ENCODE measurements at regions not wholly inside any gene's neighbourhood (a gene's known extent, or its start where the extent isn't known, plus 50 kb on each side); places are given as distances from the start of the nearest gene placed in this dataset.
"Not testable (repeated sequence)": the region's sequence is repeated elsewhere in the genome, so short reads cannot be mapped to it uniquely, and the experiment has no call there.

DNA sequence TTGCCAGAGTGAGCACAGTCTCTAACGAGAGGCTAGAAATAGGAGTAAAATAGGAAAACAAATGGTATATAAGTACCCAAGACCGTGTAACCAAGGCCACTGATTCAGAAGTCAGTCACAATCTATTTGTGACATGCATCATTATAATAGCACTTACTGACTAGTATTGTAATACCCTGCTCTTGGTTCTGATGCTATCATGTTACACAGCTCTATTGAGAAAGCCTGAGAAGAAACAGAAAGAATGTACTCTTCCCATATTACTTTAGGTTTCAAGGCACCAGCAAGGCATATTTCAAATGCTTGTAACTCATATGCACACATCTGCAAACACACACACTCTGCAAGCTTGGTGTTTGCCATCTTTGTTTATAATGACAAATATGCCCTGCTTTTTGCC is 746.4 kb downstream of the SLC4A3 start:
- peaks cover under 1% of the 10 kb centered on the region for H3K9me3 ChIP-seq (ENCODE audit: low read depth)
- no peaks in the 10 kb centered on the region for H3K4me1 ChIP-seq (ENCODE audit: insufficient read depth)
- WGBS (ENCODE audit: low lambda C conversion rate, missing lambda C conversion rate) = 56% methylated on average over 2 of the region's 2 CpGs
- no peak overlapping the region for H3K4me2 ChIP-seq
- no peak overlapping the region for H3K4me3 ChIP-seq
- H3K79me2 ChIP-seq = no peaks in the 10 kb centered on the region
- TF ChIP-seq, protein P1, sequence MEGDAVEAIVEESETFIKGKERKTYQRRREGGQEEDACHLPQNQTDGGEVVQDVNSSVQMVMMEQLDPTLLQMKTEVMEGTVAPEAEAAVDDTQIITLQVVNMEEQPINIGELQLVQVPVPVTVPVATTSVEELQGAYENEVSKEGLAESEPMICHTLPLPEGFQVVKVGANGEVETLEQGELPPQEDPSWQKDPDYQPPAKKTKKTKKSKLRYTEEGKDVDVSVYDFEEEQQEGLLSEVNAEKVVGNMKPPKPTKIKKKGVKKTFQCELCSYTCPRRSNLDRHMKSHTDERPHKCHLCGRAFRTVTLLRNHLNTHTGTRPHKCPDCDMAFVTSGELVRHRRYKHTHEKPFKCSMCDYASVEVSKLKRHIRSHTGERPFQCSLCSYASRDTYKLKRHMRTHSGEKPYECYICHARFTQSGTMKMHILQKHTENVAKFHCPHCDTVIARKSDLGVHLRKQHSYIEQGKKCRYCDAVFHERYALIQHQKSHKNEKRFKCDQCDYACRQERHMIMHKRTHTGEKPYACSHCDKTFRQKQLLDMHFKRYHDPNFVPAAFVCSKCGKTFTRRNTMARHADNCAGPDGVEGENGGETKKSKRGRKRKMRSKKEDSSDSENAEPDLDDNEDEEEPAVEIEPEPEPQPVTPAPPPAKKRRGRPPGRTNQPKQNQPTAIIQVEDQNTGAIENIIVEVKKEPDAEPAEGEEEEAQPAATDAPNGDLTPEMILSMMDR (IDR thresholded peaks at IDR 0.05; ENCODE audit: poor library complexity) = no peak
- no peak for TF ChIP-seq EZH2 (IDR thresholded peaks at IDR 0.05; ENCODE audit: borderline replicate concordance)
- TF ChIP-seq EZH2phosphoT487 (IDR thresholded peaks at IDR 0.05; ENCODE audit: low read depth, severe bottlenecking, unreplicated experiment) = no peak
- no peak for DNase-seq (ENCODE audit: low spot score)
- no peak overlapping the region for H3K27ac ChIP-seq
- H3K9me2 ChIP-seq (replicated peaks; ENCODE audit: insufficient read depth) = no peaks in the 10 kb centered on the region
- H4K20me1 ChIP-seq (ENCODE audit: insufficient read depth, poor library complexity, severe bottlenecking) = no peaks in the 10 kb centered on the region
- H3K27me3 ChIP-seq = no peaks in the 10 kb centered on the region
- no peaks in the 10 kb centered on the region for H3K36me3 ChIP-seq (replicated peaks; ENCODE audit: insufficient read depth, low read depth)
- no peak overlapping the region for H2AFZ ChIP-seq

DNA sequence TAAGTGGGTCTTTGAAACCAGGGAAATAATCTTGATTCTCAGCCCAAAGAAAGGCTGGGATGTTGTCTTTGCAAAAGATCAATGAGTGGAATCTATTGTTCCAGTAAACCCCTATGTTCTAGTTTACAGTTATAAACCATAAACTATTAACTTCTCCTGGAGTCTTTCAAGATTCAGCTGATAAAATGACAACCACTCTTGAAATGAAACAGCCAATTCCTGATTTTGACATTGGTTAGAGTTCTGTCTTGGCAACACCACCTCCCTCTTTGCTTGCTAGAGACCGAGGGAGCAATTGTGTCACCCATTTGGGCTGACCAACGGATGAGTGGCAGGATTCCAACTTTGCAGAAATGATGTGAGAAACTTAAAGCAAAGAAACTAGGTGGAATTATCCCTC is 746.9 kb downstream of the SLC4A3 start:
- WGBS (ENCODE audit: low lambda C conversion rate, missing lambda C conversion rate) = 66% methylated on average over 2 of the region's 2 CpGs
- Histone ChIP-seq H4K20me1 (ENCODE audit: insufficient read depth, poor library complexity, severe bottlenecking) (no peaks in the 10 kb centered on the region), H3K9me2 (replicated peaks; ENCODE audit: insufficient read depth) (no peaks in the 10 kb centered on the region), H3K27ac (no peak overlapping the region), H3K4me3 (no peak overlapping the region), H3K9me3 (ENCODE audit: low read depth) (peaks cover 3% of the 10 kb centered on the region), H2AFZ (no peak overlapping the region), H3K36me3 (replicated peaks; ENCODE audit: insufficient read depth, low read depth) (no peaks in the 10 kb centered on the region), H3K4me2 (no peak overlapping the region), H3K79me2 (no peaks in the 10 kb centered on the region), H3K27me3 (no peaks in the 10 kb centered on the region), H3K4me1 (ENCODE audit: insufficient read depth) (no peaks in the 10 kb centered on the region)
- TF ChIP-seq, protein P1 (IDR thresholded peaks at IDR 0.05; ENCODE audit: poor library complexity) = no peak
- no peak for TF ChIP-seq EZH2 (IDR thresholded peaks at IDR 0.05; ENCODE audit: borderline replicate concordance)
- no peak for TF ChIP-seq EZH2phosphoT487 (IDR thresholded peaks at IDR 0.05; ENCODE audit: low read depth, severe bottlenecking, unreplicated experiment)
- no peak for DNase-seq (ENCODE audit: low spot score)

DNA sequence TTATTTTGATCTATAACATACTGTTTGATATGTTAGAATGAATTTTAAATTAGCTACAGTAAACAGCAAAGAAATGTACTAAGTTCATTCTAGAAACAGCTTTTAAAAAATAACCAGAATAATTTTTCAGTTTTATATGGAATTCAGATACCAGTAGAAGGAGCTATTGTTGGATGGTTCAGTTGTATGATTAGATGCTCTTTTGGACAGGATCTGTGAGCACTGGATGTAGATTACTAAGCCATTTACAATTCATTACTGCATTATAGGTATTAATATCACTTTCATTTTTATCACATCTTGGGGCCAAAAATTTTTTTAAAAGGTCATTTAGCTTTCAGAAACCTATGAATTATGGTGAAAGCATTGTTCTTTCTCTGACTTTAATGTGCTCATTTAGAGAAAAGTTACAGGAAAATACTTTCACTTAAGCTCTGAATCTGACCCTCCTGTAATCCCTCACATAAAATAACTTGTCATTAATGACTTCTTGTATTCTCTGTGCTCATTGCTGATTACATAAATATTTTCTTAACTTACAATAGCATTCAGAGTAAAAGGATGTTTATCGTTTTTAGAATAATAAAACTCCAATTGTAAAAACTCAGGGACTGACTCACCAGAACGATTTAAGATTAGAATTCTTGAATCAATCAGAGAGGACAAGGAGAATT is 750.2 kb downstream of the SLC4A3 start:
- Histone ChIP-seq H3K27me3 (no peaks in the 10 kb centered on the region), H4K20me1 (ENCODE audit: insufficient read depth, poor library complexity, severe bottlenecking) (no peaks in the 10 kb centered on the region), H3K9me2 (replicated peaks; ENCODE audit: insufficient read depth) (no peaks in the 10 kb centered on the region), H3K4me1 (ENCODE audit: insufficient read depth) (no peaks in the 10 kb centered on the region), H3K4me2 (no peak overlapping the region), H3K4me3 (no peak overlapping the region), H3K27ac (no peak overlapping the region), H2AFZ (no peak overlapping the region), H3K9me3 (ENCODE audit: low read depth) (peaks cover 3% of the 10 kb centered on the region), H3K36me3 (replicated peaks; ENCODE audit: insufficient read depth, low read depth) (no peaks in the 10 kb centered on the region), H3K79me2 (no peaks in the 10 kb centered on the region)
- TF ChIP-seq, protein P1 (IDR thresholded peaks at IDR 0.05; ENCODE audit: poor library complexity) = peak; percentile 5
- no peak for TF ChIP-seq EZH2phosphoT487 (IDR thresholded peaks at IDR 0.05; ENCODE audit: low read depth, severe bottlenecking, unreplicated experiment)
- WGBS (ENCODE audit: low lambda C conversion rate, missing lambda C conversion rate) = 61% methylated on average over 2 of the region's 2 CpGs
- no peak for DNase-seq (ENCODE audit: low spot score)

DNA sequence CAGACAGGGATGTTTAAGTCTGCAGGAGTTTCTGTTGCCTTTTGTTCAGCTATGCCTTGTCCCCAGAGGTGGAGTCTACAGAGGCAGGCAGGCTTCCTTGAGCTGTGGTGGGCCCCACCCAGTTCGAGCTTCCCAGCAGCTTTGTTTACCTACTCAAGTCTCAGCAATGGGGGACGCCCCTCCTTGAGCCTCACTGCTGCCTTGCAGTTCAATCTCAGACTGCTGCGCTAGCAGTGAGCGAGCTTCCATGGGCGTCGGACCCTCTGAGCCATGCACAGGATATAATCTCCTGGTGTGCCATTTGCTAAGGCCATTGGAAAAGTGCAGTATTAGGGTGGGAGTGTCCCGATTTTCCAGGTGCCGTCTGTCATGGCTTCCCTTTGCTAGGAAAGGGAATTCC is 760.3 kb downstream of the SLC4A3 start:
- H4K20me1 ChIP-seq (ENCODE audit: insufficient read depth, poor library complexity, severe bottlenecking); H3K4me3 ChIP-seq; H3K79me2 ChIP-seq; H3K36me3 ChIP-seq (replicated peaks; ENCODE audit: insufficient read depth, low read depth); DNase-seq (ENCODE audit: low spot score); H3K4me2 ChIP-seq; H3K27me3 ChIP-seq; H3K4me1 ChIP-seq (ENCODE audit: insufficient read depth); H3K9me2 ChIP-seq (replicated peaks; ENCODE audit: insufficient read depth); H2AFZ ChIP-seq; H3K27ac ChIP-seq; H3K9me3 ChIP-seq (ENCODE audit: low read depth): not testable (repeated sequence)
- 95% methylated on average over 8 of the region's 8 CpGs for WGBS (ENCODE audit: low lambda C conversion rate, missing lambda C conversion rate)

Data from hepatocyte (in vitro differentiated cells).